ENCODE measurements at regions not wholly inside any gene's neighbourhood (a gene's known extent, or its start where the extent isn't known, plus 50 kb on each side); places are given as distances from the start of the nearest gene placed in this dataset.

DNA sequence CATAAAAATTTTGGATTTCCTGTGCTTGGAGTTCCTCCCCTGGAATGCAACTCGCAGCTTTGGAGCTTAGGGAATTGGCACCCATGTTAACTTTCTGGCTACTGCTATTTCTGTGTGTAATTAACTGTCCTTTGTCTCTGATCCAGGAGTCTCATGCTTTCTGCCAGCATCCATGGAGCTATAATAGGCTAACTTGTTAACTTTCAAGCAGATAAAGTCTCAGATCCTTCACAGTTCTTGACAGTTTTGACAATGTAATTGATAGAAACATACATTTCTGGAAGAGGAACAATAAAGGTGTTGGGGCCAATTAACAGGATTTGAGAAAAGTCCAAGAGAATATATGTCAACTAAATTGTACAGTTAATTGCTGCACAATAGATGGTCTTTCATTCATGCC lies 290.2 kb upstream of the PRDM9 start:
- TF ChIP-seq, protein P1, sequence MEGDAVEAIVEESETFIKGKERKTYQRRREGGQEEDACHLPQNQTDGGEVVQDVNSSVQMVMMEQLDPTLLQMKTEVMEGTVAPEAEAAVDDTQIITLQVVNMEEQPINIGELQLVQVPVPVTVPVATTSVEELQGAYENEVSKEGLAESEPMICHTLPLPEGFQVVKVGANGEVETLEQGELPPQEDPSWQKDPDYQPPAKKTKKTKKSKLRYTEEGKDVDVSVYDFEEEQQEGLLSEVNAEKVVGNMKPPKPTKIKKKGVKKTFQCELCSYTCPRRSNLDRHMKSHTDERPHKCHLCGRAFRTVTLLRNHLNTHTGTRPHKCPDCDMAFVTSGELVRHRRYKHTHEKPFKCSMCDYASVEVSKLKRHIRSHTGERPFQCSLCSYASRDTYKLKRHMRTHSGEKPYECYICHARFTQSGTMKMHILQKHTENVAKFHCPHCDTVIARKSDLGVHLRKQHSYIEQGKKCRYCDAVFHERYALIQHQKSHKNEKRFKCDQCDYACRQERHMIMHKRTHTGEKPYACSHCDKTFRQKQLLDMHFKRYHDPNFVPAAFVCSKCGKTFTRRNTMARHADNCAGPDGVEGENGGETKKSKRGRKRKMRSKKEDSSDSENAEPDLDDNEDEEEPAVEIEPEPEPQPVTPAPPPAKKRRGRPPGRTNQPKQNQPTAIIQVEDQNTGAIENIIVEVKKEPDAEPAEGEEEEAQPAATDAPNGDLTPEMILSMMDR (IDR thresholded peaks at IDR 0.05) = no peak
- TF ChIP-seq, protein P2, sequence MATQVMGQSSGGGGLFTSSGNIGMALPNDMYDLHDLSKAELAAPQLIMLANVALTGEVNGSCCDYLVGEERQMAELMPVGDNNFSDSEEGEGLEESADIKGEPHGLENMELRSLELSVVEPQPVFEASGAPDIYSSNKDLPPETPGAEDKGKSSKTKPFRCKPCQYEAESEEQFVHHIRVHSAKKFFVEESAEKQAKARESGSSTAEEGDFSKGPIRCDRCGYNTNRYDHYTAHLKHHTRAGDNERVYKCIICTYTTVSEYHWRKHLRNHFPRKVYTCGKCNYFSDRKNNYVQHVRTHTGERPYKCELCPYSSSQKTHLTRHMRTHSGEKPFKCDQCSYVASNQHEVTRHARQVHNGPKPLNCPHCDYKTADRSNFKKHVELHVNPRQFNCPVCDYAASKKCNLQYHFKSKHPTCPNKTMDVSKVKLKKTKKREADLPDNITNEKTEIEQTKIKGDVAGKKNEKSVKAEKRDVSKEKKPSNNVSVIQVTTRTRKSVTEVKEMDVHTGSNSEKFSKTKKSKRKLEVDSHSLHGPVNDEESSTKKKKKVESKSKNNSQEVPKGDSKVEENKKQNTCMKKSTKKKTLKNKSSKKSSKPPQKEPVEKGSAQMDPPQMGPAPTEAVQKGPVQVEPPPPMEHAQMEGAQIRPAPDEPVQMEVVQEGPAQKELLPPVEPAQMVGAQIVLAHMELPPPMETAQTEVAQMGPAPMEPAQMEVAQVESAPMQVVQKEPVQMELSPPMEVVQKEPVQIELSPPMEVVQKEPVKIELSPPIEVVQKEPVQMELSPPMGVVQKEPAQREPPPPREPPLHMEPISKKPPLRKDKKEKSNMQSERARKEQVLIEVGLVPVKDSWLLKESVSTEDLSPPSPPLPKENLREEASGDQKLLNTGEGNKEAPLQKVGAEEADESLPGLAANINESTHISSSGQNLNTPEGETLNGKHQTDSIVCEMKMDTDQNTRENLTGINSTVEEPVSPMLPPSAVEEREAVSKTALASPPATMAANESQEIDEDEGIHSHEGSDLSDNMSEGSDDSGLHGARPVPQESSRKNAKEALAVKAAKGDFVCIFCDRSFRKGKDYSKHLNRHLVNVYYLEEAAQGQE (IDR thresholded peaks at IDR 0.05; ENCODE audit: insufficient read depth in 1 of 2, low read depth in 2 of 2, low read length in 1 of 2) = no peak
- TF ChIP-seq TCF7L2 (IDR thresholded peaks at IDR 0.05; ENCODE audit: low read depth, low read length) (no peak), POLR2AphosphoS5 (IDR thresholded peaks at IDR 0.05; ENCODE audit: low read depth, low read length) (no peak), SIN3A (IDR thresholded peaks at IDR 0.05; ENCODE audit: borderline replicate concordance, insufficient read depth, low read depth, low read length) (no peak)
